HG03175 (cell line): ENCODE measurements at regions not wholly inside any gene's neighbourhood (a gene's known extent, or its start where the extent isn't known, plus 50 kb on each side); places are given as distances from the start of the nearest gene placed in this dataset.

Experiments used
- ATAC-seq: cut with Tn5 transposase; IDR thresholded peaks from one replicate; pipeline ENCODE4 v1.9.1; 2021; ENCODE audit warnings: mild to moderate bottlenecking, moderate library complexity; ENCODE audit not compliant: unreplicated experiment

DNA sequence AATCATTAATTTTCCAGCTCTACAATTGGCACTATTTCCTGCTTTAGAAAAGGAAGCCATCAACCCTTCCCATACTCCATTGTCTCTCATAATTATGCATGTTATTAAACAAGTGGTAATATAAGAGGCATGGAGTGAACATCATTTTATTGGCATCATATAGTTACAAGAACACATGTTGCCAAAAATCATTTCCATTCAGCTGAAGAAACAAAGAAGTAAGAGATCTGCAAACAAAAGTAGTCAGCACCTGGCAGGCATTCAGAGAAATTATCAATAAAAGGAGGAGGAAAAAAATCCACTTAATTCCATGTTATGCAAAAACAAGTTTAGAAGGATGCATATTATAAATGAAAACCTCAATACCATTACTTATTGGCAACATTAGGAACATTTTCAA lies 1208.2 kb upstream of the C9orf72 start:
- no peak for ATAC-seq

GRCh38 chr9:28782630-28783029 lies 1209.3 kb upstream of the C9orf72 start:
- ATAC-seq = no peak

DNA sequence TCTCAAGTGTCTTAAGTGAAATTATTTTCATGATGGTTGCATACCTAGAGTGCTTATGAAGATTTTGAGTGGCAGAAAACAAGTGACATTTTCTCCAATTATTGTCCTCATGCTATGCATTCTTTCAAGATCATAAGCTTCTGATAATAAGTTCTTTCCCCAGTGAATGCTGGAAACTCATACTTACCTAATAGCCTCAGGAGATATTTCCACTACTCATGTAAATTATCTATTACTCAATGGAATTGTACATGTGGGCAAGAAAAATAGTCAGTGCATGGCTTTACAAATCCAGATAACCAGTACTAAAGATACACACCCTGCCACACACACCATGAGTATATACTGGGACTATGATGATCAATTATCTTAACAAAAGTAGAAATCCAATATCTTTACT lies 1219.4 kb upstream of the C9orf72 start:
- ATAC-seq = no peak

- no peak for ATAC-seq
Measured at GRCh38 chr9:28799876-28800275, 1226.6 kb upstream of the C9orf72 start.

DNA sequence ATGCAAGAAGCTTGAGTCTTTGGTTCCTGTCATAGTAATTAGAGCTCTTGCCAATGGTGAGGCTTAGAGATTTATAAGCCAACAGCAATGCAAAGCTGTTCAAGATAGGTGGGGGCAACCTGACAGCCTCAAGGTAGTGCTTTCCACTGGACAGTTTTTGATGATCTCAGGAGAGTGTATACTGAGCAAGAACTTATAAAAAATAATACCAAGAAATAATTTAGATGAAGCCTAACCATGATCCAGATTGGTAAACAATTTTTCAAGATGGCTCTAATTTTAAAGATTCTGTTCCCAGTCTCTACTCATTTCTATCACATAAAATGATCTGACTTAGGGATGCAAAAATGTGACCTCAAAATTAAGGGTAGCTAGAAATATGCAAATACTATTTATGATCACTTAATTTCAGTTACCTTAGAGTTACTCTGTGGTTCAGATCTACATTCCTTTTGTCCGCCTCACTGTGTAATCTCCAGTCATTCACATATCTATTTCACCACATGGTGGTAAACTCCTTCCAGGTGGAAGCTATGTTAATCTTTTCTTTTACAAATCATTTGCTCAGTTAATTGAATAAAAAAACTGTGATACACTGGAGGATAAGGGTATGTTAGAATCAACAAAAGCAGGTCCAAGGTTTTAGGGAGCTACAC lies 1228.0 kb upstream of the C9orf72 start:
- ATAC-seq = no peak

DNA sequence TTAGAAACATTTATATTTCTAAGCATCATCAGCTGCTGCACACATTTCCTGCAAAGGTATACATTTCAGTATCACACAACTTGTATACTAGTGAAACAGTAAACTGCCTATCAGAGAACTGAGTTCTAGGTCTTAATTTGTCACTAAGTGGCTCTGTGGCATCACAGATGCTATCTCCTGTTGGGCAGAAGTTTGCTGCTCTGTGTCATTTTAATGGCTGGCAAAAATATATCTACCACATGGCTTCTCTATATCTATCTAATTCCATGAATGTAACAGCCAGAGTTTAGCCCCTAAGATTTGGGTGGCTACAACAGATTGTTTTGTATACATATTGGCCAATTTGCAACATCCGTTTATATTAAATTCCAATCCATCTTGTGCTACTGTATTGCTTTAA lies 1231.9 kb upstream of the C9orf72 start:
- ATAC-seq = no peak

- ATAC-seq = no peak
Measured at GRCh38 chr9:28808042-28808441, 1234.8 kb upstream of the C9orf72 start.

- no peak for ATAC-seq
Measured at GRCh38 chr9:28810388-28811075, 1237.3 kb upstream of the C9orf72 start.

DNA sequence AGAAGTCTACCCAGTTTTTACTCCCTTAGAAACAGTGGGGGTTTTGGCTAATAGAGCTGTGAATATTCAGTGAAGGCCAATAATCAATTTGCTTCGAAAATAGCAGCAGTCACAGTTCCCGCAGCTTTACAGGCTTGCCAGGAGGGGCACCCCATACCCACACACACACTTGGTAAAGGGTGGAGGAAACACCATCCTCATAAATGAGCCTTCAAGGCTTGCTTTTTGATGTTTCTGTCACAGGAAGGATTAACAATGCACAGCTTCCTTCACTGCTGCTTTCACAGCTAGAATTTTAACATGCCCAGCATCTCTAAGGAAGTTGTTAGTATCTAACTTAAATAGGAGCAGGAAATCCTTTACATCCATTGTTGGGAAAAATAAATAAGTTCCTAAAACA lies 1247.5 kb upstream of the C9orf72 start:
- no peak for ATAC-seq

GRCh38 chr9:28821240-28821639 lies 1248.0 kb upstream of the C9orf72 start:
- no peak for ATAC-seq

GRCh38 chr9:28824432-28824963 lies 1251.2 kb upstream of the C9orf72 start:
- ATAC-seq = no peak

DNA sequence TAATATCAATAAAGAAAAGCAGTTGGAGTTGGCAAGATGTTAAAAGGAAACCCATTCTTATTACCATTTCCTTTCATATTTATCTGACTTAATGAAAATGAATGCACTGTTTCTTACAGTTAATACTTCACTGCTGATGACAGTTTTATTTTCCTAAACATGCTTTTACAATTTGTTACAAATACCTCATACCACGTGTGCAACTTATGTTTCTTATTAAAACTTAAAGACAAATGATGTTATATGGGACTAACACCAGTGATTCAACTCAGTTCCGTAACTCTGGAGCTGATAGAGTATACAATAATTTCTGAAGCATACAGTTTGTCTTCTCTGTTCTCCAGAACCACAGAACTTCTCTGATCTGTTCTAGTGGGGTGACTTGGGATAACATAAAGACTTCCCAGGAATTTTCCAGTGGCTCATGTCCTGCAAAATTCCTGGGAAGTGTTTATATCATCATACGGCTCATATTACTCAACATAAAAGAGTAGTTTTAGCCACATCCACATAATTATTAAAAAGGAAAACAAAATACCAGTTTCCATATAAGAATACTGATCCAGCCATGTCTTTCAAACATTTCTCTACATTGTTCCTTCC lies 1259.0 kb upstream of the C9orf72 start:
- no peak for ATAC-seq

- ATAC-seq = no peak
Measured at GRCh38 chr9:28834156-28834555, 1260.9 kb upstream of the C9orf72 start.

GRCh38 chr9:28839778-28840430 lies 1266.6 kb upstream of the C9orf72 start:
- ATAC-seq = no peak

DNA sequence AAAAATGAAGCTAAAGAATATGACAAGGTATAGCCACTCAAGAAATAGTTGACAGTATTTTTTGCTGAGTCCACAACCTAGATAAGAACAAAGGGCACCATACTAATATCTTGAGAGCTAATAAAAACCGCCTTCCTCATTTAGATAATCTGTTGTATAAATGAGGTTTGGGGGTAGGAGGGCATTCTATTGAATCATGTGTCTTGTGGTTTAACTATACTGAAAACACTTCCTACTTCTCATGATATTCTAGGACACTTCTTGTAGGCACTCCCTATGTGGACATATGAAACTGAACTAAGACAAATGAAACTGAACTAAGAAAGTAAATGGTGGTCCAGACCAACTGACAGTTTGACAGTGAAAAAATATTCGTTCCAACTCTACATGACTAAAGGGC lies 1268.5 kb upstream of the C9orf72 start:
- ATAC-seq = no peak

DNA sequence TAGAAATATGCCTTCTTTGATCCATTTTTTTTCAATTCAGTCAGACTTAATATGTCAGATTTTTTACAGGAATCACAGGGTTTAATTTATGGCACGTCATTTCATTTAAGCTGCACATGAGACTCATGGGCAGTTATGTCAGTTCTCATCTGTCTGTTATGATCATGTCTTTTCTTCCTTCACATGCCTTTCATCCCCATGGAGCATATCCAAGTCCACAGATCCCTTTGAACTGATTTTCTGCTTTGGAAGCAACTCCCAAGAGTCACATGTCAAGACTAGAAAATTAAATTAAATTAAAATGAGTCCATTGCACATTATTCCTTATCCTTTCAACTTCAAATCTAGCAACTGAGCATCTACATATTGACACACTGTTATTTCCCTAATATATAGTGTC lies 1274.0 kb upstream of the C9orf72 start:
- ATAC-seq = no peak

GRCh38 chr9:28848671-28849070 lies 1275.4 kb upstream of the C9orf72 start:
- no peak for ATAC-seq

DNA sequence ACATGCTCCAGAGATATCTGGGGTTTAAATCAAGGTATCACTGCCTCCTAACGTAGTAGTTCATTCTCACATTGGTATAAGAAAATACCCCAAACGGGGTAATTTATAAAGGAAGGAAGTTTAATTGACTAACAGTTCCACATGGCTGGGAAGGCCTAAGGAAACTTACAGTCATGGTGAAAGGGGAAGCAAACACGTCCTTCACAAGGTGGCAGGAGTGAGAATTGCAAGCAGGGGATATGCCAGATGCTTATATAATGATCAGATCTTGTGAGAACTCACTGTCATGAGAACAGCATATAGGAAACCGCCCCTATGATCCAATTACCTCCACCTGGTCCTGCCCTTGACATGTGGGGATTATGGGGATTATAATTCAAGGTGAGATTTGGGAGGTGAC lies 1280.2 kb upstream of the C9orf72 start:
- ATAC-seq = no peak

DNA sequence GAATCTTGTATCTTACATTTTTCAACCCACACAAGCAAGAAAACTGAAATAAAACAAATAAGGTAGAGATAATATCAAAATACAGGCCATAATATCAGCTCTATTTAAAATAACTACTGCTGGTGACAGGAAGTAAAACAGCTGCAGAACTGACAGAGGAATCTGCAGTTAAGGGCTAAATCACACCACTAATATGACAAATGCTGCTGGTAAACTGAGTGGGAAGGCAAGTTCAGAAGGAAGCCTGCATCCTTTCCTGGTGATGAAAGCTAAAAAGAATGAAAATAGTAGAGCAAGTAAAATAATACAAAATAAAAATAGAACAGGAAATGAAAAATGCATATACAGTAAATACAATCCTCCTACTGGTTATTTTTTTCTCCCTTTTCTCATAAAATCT lies 1293.7 kb upstream of the C9orf72 start:
- ATAC-seq = no peak

- no peak for ATAC-seq
Measured at GRCh38 chr9:28868228-28868990, 1295.1 kb upstream of the C9orf72 start.

DNA sequence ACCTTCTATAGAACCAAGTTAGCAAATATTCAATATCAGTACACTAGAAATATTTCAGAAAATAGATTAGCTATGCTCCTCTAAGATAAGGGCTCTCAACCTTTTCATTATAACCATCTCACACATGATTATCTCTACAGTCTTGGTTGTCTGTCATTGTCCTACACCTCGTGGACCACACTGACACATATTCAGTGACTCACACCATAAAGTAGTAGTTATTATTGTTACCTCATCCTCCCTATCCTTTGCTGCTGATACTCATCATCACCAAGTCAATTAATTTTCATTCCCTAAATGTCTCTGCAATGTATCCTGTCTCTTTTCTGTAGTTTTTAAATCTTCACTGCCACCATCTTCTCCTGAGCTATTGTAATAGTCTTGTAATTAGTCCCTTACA lies 1309.2 kb upstream of the C9orf72 start:
- no peak for ATAC-seq
